Kidney (tissue), 10 donors: ENCODE measurements at regions not wholly inside any gene's neighbourhood (a gene's known extent, or its start where the extent isn't known, plus 50 kb on each side); places are given as distances from the start of the nearest gene placed in this dataset.
"Not testable (repeated sequence)": the region's sequence is repeated elsewhere in the genome, so short reads cannot be mapped to it uniquely, and the experiment has no call there.

ENCODE experiments used
- DNase-seq, 5 donors: peaks; one replicate each; pipeline ENCODE4 v3.0.0-alpha.2; 2013 to 2020
- FAIRE-seq: peaks from 2 replicates; lab custom pipeline; 2012; peaks lifted over from hg19 to GRCh38; lab: Jason Lieb, UNC
- H3K27ac ChIP-seq, 2 donors: one replicate each; pipeline ENCODE4 v1.7.0; 2013; ENCODE audit warnings: low read depth in 2 of 2, low read length in 2 of 2, inconsistent platforms in 1 of 2
- H3K27me3 ChIP-seq: one replicate; pipeline ENCODE4 v1.7.1; 2013; ENCODE audit warnings: low read length, inconsistent platforms; ENCODE audit not compliant: control insufficient read depth, insufficient read depth
- H3K36me3 ChIP-seq, 3 donors: one replicate each; pipeline versions ENCODE4 v1.7.0 to v1.7.1; 2013; ENCODE audit warnings: low read length in 3 of 3, control low read depth in 1 of 3, inconsistent platforms in 1 of 3; ENCODE audit not compliant: insufficient read depth in 3 of 3, control insufficient read depth in 2 of 3
- H3K4me1 ChIP-seq, 3 donors: one replicate each; pipeline versions ENCODE4 v1.7.0 to v1.7.1; 2013; ENCODE audit warnings: low read length in 3 of 3, inconsistent platforms in 1 of 3, low read depth in 1 of 3; ENCODE audit not compliant: control insufficient read depth in 2 of 3, insufficient read depth in 2 of 3
- H3K4me3 ChIP-seq, 3 donors: one replicate each; pipeline versions ENCODE4 v1.7.0 to v1.8.1; 2013; ENCODE audit warnings: low read length in 3 of 3, control low read depth in 1 of 3, inconsistent platforms in 1 of 3
- H3K9ac ChIP-seq, 3 donors: one replicate each; pipeline versions ENCODE4 v1.7.0 to v1.7.1; 2013; ENCODE audit warnings: low read length in 3 of 3, control low read depth in 1 of 3, inconsistent platforms in 1 of 3
- H3K9me3 ChIP-seq, 3 donors: one replicate each; pipeline versions ENCODE4 v1.7.0 to v1.7.1; 2013; ENCODE audit warnings: low read length in 3 of 3, control low read depth in 1 of 3, inconsistent platforms in 1 of 3; ENCODE audit not compliant: control insufficient read depth in 2 of 3, insufficient read depth in 1 of 3
- intact Hi-C: fragments of 100-400 bp; cut with DNase I; formaldehyde crosslinking; loops from one replicate; pipeline ENCODE4 v1.11.1; 2022
- donor health status: control.
- donor health status: control.
- donor health status: DM: yes; HTN: yes; CAD: no.
- donor health status: Normal renal cell carcinoma (clear cell type).

- H3K4me3 ChIP-seq, intact Hi-C loops, H3K9me3 ChIP-seq, H3K36me3 ChIP-seq, H3K27ac ChIP-seq, H3K9ac ChIP-seq, H3K27me3 ChIP-seq, H3K4me1 ChIP-seq, FAIRE-seq: not testable (repeated sequence)
- DNase-seq = peak in 1 of 5 donors; percentile 66
Observed at GRCh38 chr9:43089337-43089736, 905.9 kb downstream of the SPATA31A6 start.

GRCh38 chr9:43110376-43110775 lies 926.9 kb downstream of the SPATA31A6 start:
- FAIRE-seq, intact Hi-C loops, H3K9me3 ChIP-seq, H3K4me1 ChIP-seq, H3K36me3 ChIP-seq, H3K4me3 ChIP-seq, H3K27ac ChIP-seq, H3K9ac ChIP-seq, DNase-seq, H3K27me3 ChIP-seq: not testable (repeated sequence)

- DNase-seq, H3K27ac ChIP-seq, FAIRE-seq: not testable (repeated sequence)
Observed at GRCh38 chr9:43112846-43113245, 929.4 kb downstream of the SPATA31A6 start.

GRCh38 chr9:43115813-43116229 lies 932.4 kb downstream of the SPATA31A6 start:
- H3K4me1 ChIP-seq, intact Hi-C loops, H3K4me3 ChIP-seq, DNase-seq, FAIRE-seq, H3K9me3 ChIP-seq, H3K27me3 ChIP-seq, H3K36me3 ChIP-seq, H3K9ac ChIP-seq, H3K27ac ChIP-seq: not testable (repeated sequence)

More at GRCh38 chr9:43112846-43113245, 929.4 kb downstream of the SPATA31A6 start:
- H3K27me3 ChIP-seq, intact Hi-C loops, H3K4me1 ChIP-seq, H3K36me3 ChIP-seq, H3K9me3 ChIP-seq, H3K4me3 ChIP-seq, H3K9ac ChIP-seq: not testable (repeated sequence)

- H3K4me1 ChIP-seq, H3K4me3 ChIP-seq, intact Hi-C loops, H3K27ac ChIP-seq, H3K27me3 ChIP-seq, H3K9ac ChIP-seq, H3K36me3 ChIP-seq, DNase-seq, H3K9me3 ChIP-seq, FAIRE-seq: not testable (repeated sequence)
Observed at GRCh38 chr9:43118088-43118865, 934.8 kb downstream of the SPATA31A6 start.

- H3K9me3 ChIP-seq, H3K4me3 ChIP-seq, FAIRE-seq, H3K27ac ChIP-seq, H3K27me3 ChIP-seq, H3K36me3 ChIP-seq, H3K4me1 ChIP-seq, H3K9ac ChIP-seq, intact Hi-C loops, DNase-seq: not testable (repeated sequence)
Observed at GRCh38 chr9:43119565-43119964, 936.1 kb downstream of the SPATA31A6 start.

- H3K4me3 ChIP-seq, H3K9ac ChIP-seq, H3K36me3 ChIP-seq, intact Hi-C loops, DNase-seq, H3K27me3 ChIP-seq, H3K9me3 ChIP-seq, FAIRE-seq, H3K4me1 ChIP-seq, H3K27ac ChIP-seq: not testable (repeated sequence)
Observed at GRCh38 chr9:43119978-43120377, 936.5 kb downstream of the SPATA31A6 start.

GRCh38 chr9:43125894-43126293 lies 942.4 kb downstream of the SPATA31A6 start:
- H3K27ac ChIP-seq, intact Hi-C loops, H3K9me3 ChIP-seq, H3K4me3 ChIP-seq, FAIRE-seq, H3K9ac ChIP-seq, H3K27me3 ChIP-seq, DNase-seq, H3K36me3 ChIP-seq, H3K4me1 ChIP-seq: not testable (repeated sequence)
